H9 (cell line): ENCODE measurements at regions not wholly inside any gene's neighbourhood (a gene's known extent, or its start where the extent isn't known, plus 50 kb on each side); places are given as distances from the start of the nearest gene placed in this dataset.

Source experiments
- DNase-seq: peaks from one replicate; pipeline ENCODE4 v3.0.0-alpha.2; 2017
- H2AFZ ChIP-seq: one replicate; pipeline ENCODE4 v1.6.1; 2013; ENCODE audit warnings: mild to moderate bottlenecking, low read length, control low read depth, moderate library complexity
- H2AK5ac ChIP-seq: 2 replicates; pipeline ENCODE4 v1.6.1; 2013; ENCODE audit warnings: low read length, control low read depth, mixed read lengths; ENCODE audit not compliant: insufficient read length
- H2BK120ac ChIP-seq: one replicate; pipeline ENCODE4 v1.6.1; 2013; ENCODE audit warnings: low read depth, mild to moderate bottlenecking, low read length, control low read depth, inconsistent platforms; ENCODE audit not compliant: poor library complexity, severe bottlenecking
- H2BK12ac ChIP-seq: 2 replicates; pipeline ENCODE4 v1.6.1; 2013; ENCODE audit warnings: low read length, control low read depth, mixed read lengths, low read depth; ENCODE audit not compliant: insufficient read length
- H2BK15ac ChIP-seq: 2 replicates; pipeline ENCODE4 v1.6.1; 2013; ENCODE audit warnings: low read depth, low read length, control low read depth
- H2BK20ac ChIP-seq: one replicate; pipeline ENCODE4 v1.6.1; 2013; ENCODE audit warnings: low read depth, mild to moderate bottlenecking, low read length, control low read depth, inconsistent platforms; ENCODE audit not compliant: poor library complexity, severe bottlenecking
- H2BK5ac ChIP-seq: 2 replicates; pipeline ENCODE4 v1.6.1; 2013; ENCODE audit warnings: low read length, control low read depth, mixed read lengths; ENCODE audit not compliant: insufficient read length
- H3K14ac ChIP-seq: 2 replicates; pipeline ENCODE4 v1.6.1; 2013; ENCODE audit warnings: low read length, control low read depth; ENCODE audit not compliant: insufficient read depth
- H3K18ac ChIP-seq: 2 replicates; pipeline ENCODE4 v1.6.1; 2013; ENCODE audit warnings: low read depth, mild to moderate bottlenecking, mixed read lengths, low read length, control low read depth; ENCODE audit not compliant: insufficient read length
- H3K23ac ChIP-seq: 2 replicates; pipeline ENCODE4 v1.6.1; 2013; ENCODE audit warnings: low read length, control low read depth, mixed read lengths, low read depth; ENCODE audit not compliant: insufficient read length
- H3K23me2 ChIP-seq: 2 replicates; pipeline ENCODE4 v1.6.1; 2013; ENCODE audit warnings: low read depth, mild to moderate bottlenecking, mixed read lengths, low read length, control low read depth; ENCODE audit not compliant: insufficient read length, poor library complexity, severe bottlenecking
- H3K27ac ChIP-seq: 2 replicates; pipeline ENCODE4 v1.5.1; 2013; ENCODE audit warnings: low read length, control low read depth, mixed read lengths, low read depth; ENCODE audit not compliant: insufficient read length
- H3K27me3 ChIP-seq: 2 replicates; pipeline ENCODE4 v1.6.1; 2013; ENCODE audit warnings: low read length, control low read depth, inconsistent platforms; ENCODE audit not compliant: insufficient read depth
- H3K4ac ChIP-seq: 2 replicates; pipeline ENCODE4 v1.6.1; 2013; ENCODE audit warnings: low read depth, mild to moderate bottlenecking, control low read depth, inconsistent platforms, low read length, moderate library complexity
- H3K4me1 ChIP-seq: 2 replicates; pipeline ENCODE4 v1.6.1; 2013; ENCODE audit warnings: low read length, control low read depth, inconsistent platforms; ENCODE audit not compliant: insufficient read depth
- H3K4me2 ChIP-seq: 2 replicates; pipeline ENCODE4 v1.6.1; 2013; ENCODE audit warnings: low read length, control low read depth, mixed read lengths; ENCODE audit not compliant: insufficient read length, insufficient read depth
- H3K56ac ChIP-seq: 2 replicates; pipeline ENCODE4 v1.6.1; 2013; ENCODE audit warnings: low read depth, mild to moderate bottlenecking, mixed read lengths, low read length, control low read depth; ENCODE audit not compliant: insufficient read length
- H3K79me1 ChIP-seq: 2 replicates; pipeline ENCODE4 v1.6.1; 2013; ENCODE audit warnings: low read depth, mild to moderate bottlenecking, moderate library complexity, low read length, control low read depth, inconsistent platforms; ENCODE audit not compliant: insufficient read depth, poor library complexity, severe bottlenecking
- H3K79me2 ChIP-seq: 2 replicates; pipeline ENCODE4 v1.6.1; 2013; ENCODE audit warnings: low read length, control low read depth, inconsistent platforms; ENCODE audit not compliant: insufficient read depth
- H3K9ac ChIP-seq: 2 replicates; pipeline ENCODE4 v1.6.1; 2013; ENCODE audit warnings: low read length, control low read depth, mixed read lengths; ENCODE audit not compliant: insufficient read length; ENCODE audit errors: extremely low read depth
- H3K9me3 ChIP-seq: one replicate; pipeline ENCODE4 v1.6.1; 2013; ENCODE audit warnings: low read depth, low read length, inconsistent platforms; ENCODE audit not compliant: control insufficient read depth
- H3T11ph ChIP-seq: one replicate; pipeline ENCODE4 v1.6.1; 2013; ENCODE audit warnings: mild to moderate bottlenecking, low read length, control low read depth, inconsistent platforms
- H4K20me1 ChIP-seq: one replicate; pipeline ENCODE4 v1.6.1; 2013; ENCODE audit not compliant: control insufficient read depth, insufficient read length, insufficient read depth
- H4K5ac ChIP-seq: 2 replicates; pipeline ENCODE4 v1.6.1; 2013; ENCODE audit warnings: low read depth, mild to moderate bottlenecking, mixed read lengths, low read length, control low read depth; ENCODE audit not compliant: insufficient read length
- H4K8ac ChIP-seq: replicated peaks from 2 replicates; pipeline ENCODE4 v1.6.1; 2013; ENCODE audit warnings: low read length, control low read depth, mixed read lengths, low read depth; ENCODE audit not compliant: insufficient read length
- H4K91ac ChIP-seq: 2 replicates; pipeline ENCODE4 v1.6.1; 2013; ENCODE audit warnings: low read depth, mild to moderate bottlenecking, moderate library complexity, mixed read lengths, low read length, control low read depth; ENCODE audit not compliant: insufficient read length
- H3K27ac Mint-ChIP-seq, 3 experiments: 2 replicates in 2 of 3; 3 replicates in 1 of 3; pipeline ENCODE4 v1.8.0; 2020 to 2021; ENCODE audit warnings: mixed read lengths in 3 of 3, mild to moderate bottlenecking in 1 of 3, moderate library complexity in 1 of 3
- H3K27me3 Mint-ChIP-seq: 2 replicates; pipeline ENCODE4 v1.8.0; 2021; ENCODE audit warnings: low read depth, mild to moderate bottlenecking, moderate library complexity, mixed read lengths
- H3K36me3 Mint-ChIP-seq, 3 experiments: 2 replicates in 2 of 3; 3 replicates in 1 of 3; pipeline ENCODE4 v1.8.0; 2020 to 2021; ENCODE audit warnings: low read depth in 3 of 3, mixed read lengths in 3 of 3; ENCODE audit not compliant: insufficient read depth in 1 of 3
- H3K4me1 Mint-ChIP-seq, 2 experiments: 2 replicates each; pipeline ENCODE4 v1.8.0; 2020; ENCODE audit warnings: mixed read lengths in 2 of 2
- H3K4me3 Mint-ChIP-seq, 2 experiments: 2 replicates in 1 of 2; 3 replicates in 1 of 2; pipeline ENCODE4 v1.8.0; 2020 to 2021; ENCODE audit warnings: mild to moderate bottlenecking in 2 of 2, mixed read lengths in 2 of 2, moderate library complexity in 1 of 2
- H3K9me3 Mint-ChIP-seq, 2 experiments: 2 replicates in 1 of 2; 3 replicates in 1 of 2; pipeline ENCODE4 v1.8.0; 2020; ENCODE audit warnings: mild to moderate bottlenecking in 2 of 2, mixed read lengths in 2 of 2, moderate library complexity in 1 of 2
- CTCF ChIP-seq: fragments of 200-600 bp; sonication (generic); conservative IDR thresholded peaks from 3 replicates; pipeline ENCODE4 v1.8.0; 2021; ENCODE audit warnings: antibody characterized with exemption, mild to moderate bottlenecking
- WGBS: extraction: QIAGEN DNeasy Blood & Tissue Kit; methylation state at CpG from one replicate; pipeline ENCODE4 v1.1.7; 2013; ENCODE audit warnings: missing lambda C conversion rate, low lambda C conversion rate, mixed read lengths; ENCODE audit not compliant: insufficient read length; ENCODE audit errors: extremely low coverage; 5-methylcytosine and 5-hydroxymethylcytosine counted together

- Histone ChIP-seq H2AK5ac (no peak overlapping the region), H3K27me3 (no peaks in the 10 kb centered on the region), H3K14ac (no peak overlapping the region), H4K5ac (no peak overlapping the region), H4K91ac (no peak overlapping the region), H3K23ac (no peak overlapping the region), H3K9ac (no peak overlapping the region), H3K56ac (no peak overlapping the region), H3K4me1 (peaks cover 9% of the 10 kb centered on the region; the same call in 1 of the 2 replicates), H3K9me3 (no peaks in the 10 kb centered on the region), H2BK5ac (no peak overlapping the region), H4K8ac (no peak overlapping the region), H4K20me1 (no peaks in the 10 kb centered on the region), H3K23me2 (no peaks in the 10 kb centered on the region), H2BK15ac (no peak overlapping the region), H3K79me2 (no peaks in the 10 kb centered on the region), H3K4ac (no peak overlapping the region), H3K79me1 (no peaks in the 10 kb centered on the region), H2BK120ac (no peak overlapping the region), H3T11ph (no peak overlapping the region), H2AFZ (no peak overlapping the region), H3K18ac (no peak overlapping the region), H3K4me2 (peak overlapping the region; percentile 8), H3K27ac (no peak overlapping the region), H2BK20ac (no peak overlapping the region), H2BK12ac (no peak overlapping the region)
- no peak for DNase-seq
- WGBS = no CpG with 5 or more reads among the region's 5 CpGs
- peaks cover 2 to 4% (median 3%) of the 10 kb centered on the region in 3 experiments; a peak in 2 of 7 replicates for H3K36me3 Mint-ChIP-seq
- H3K27ac Mint-ChIP-seq = no peak overlapping the region; a peak in 1 of 7 replicates
- no peak overlapping the region for H3K4me3 Mint-ChIP-seq
- H3K27me3 Mint-ChIP-seq = peaks cover 2% of the 10 kb centered on the region; the same call in 1 of the 2 replicates
- peaks cover 30 to 33% of the 10 kb centered on the region in 2 experiments for H3K4me1 Mint-ChIP-seq
- H3K9me3 Mint-ChIP-seq = peaks cover 0 to 4% of the 10 kb centered on the region in 2 experiments; a peak in 1 of 5 replicates
- TF ChIP-seq CTCF = no peak
Observed at GRCh38 chr6:90364286-90364685, 67.6 kb upstream of the BACH2 start.
